IPS-20b (cell line): ENCODE measurements at regions not wholly inside any gene's neighbourhood (a gene's known extent, or its start where the extent isn't known, plus 50 kb on each side); places are given as distances from the start of the nearest gene placed in this dataset.
"Not testable (repeated sequence)": the region's sequence is repeated elsewhere in the genome, so short reads cannot be mapped to it uniquely, and the experiment has no call there.

Experiments
- H3K27ac ChIP-seq: one replicate; pipeline ENCODE4 v1.5.1; 2013; ENCODE audit warnings: low read length
- H3K27me3 ChIP-seq: 2 replicates; pipeline ENCODE4 v1.6.1; 2013; ENCODE audit warnings: mild to moderate bottlenecking, low read length, inconsistent platforms; ENCODE audit not compliant: insufficient read depth
- H3K36me3 ChIP-seq: 2 replicates; pipeline ENCODE4 v1.6.1; 2013; ENCODE audit warnings: low read depth, mild to moderate bottlenecking, inconsistent platforms, low read length, moderate library complexity; ENCODE audit not compliant: insufficient read depth
- H3K4me1 ChIP-seq: 2 replicates; pipeline ENCODE4 v1.6.1; 2013; ENCODE audit warnings: mild to moderate bottlenecking, control low read depth, inconsistent platforms, low read length, moderate library complexity; ENCODE audit not compliant: insufficient read depth
- H3K4me3 ChIP-seq: 2 replicates; pipeline ENCODE4 v1.5.1; 2013; ENCODE audit warnings: mild to moderate bottlenecking, low read length, inconsistent platforms
- H3K9ac ChIP-seq: 2 replicates; pipeline ENCODE4 v1.6.1; 2013; ENCODE audit warnings: low read depth, mild to moderate bottlenecking, inconsistent platforms, low read length, moderate library complexity
- H3K9me3 ChIP-seq: 2 replicates; pipeline ENCODE4 v1.6.1; 2013; ENCODE audit warnings: mild to moderate bottlenecking, low read depth, low read length, inconsistent platforms; ENCODE audit not compliant: insufficient read depth

GRCh38 chr13:60869941-60870613 is 473.1 kb downstream of the TDRD3 start:
- no peak overlapping the region for H3K4me3 ChIP-seq
- no peaks in the 10 kb centered on the region for H3K36me3 ChIP-seq
- no peaks in the 10 kb centered on the region; the same call in 1 of the 2 replicates for H3K4me1 ChIP-seq
- no peaks in the 10 kb centered on the region for H3K27me3 ChIP-seq
- H3K27ac ChIP-seq: no peak overlapping the region
- peaks cover 4% of the 10 kb centered on the region; the same call in 1 of the 2 replicates for H3K9me3 ChIP-seq
- H3K9ac ChIP-seq: no peak overlapping the region

- no peaks in the 10 kb centered on the region for H3K36me3 ChIP-seq
- H3K9ac ChIP-seq: no peak overlapping the region
- H3K27me3 ChIP-seq: no peaks in the 10 kb centered on the region
- no peak overlapping the region for H3K27ac ChIP-seq
- H3K4me1 ChIP-seq: no peaks in the 10 kb centered on the region
- no peak overlapping the region for H3K4me3 ChIP-seq
- H3K9me3 ChIP-seq: peaks cover 4% of the 10 kb centered on the region; the same call in 1 of the 2 replicates
Observed at GRCh38 chr13:60869225-60869624, 472.2 kb downstream of the TDRD3 start.

GRCh38 chr13:60862036-60862435 is 465.0 kb downstream of the TDRD3 start:
- Histone ChIP-seq H3K36me3 (no peaks in the 10 kb centered on the region), H3K4me3 (no peak overlapping the region), H3K9ac (no peak overlapping the region), H3K27ac (no peak overlapping the region), H3K9me3 (peaks cover 4% of the 10 kb centered on the region; the same call in 1 of the 2 replicates), H3K27me3 (no peaks in the 10 kb centered on the region), H3K4me1 (no peaks in the 10 kb centered on the region)

- Histone ChIP-seq H3K27ac (no peak overlapping the region), H3K36me3 (no peaks in the 10 kb centered on the region), H3K9ac (no peak overlapping the region), H3K9me3 (peaks cover 10% of the 10 kb centered on the region), H3K4me1 (no peaks in the 10 kb centered on the region), H3K27me3 (no peaks in the 10 kb centered on the region), H3K4me3 (no peak overlapping the region)
Observed at GRCh38 chr13:60857698-60858097, 460.7 kb downstream of the TDRD3 start.

- Histone ChIP-seq H3K36me3 (no peaks in the 10 kb centered on the region), H3K9me3 (peaks cover 19% of the 10 kb centered on the region), H3K4me1 (no peaks in the 10 kb centered on the region), H3K4me3 (no peak overlapping the region), H3K9ac (no peak overlapping the region), H3K27me3 (no peaks in the 10 kb centered on the region), H3K27ac (no peak overlapping the region)
Observed at GRCh38 chr13:60852886-60853285, 455.9 kb downstream of the TDRD3 start.

- Histone ChIP-seq H3K27ac (no peak overlapping the region), H3K9ac (no peak overlapping the region), H3K27me3 (no peaks in the 10 kb centered on the region), H3K9me3 (peaks cover 27% of the 10 kb centered on the region), H3K4me1 (no peaks in the 10 kb centered on the region), H3K4me3 (no peak overlapping the region), H3K36me3 (no peaks in the 10 kb centered on the region)
Observed at GRCh38 chr13:60851378-60851777, 454.4 kb downstream of the TDRD3 start.

- Histone ChIP-seq H3K4me1 (no peaks in the 10 kb centered on the region), H3K9me3 (peaks cover 27% of the 10 kb centered on the region), H3K9ac (no peak overlapping the region), H3K27ac (no peak overlapping the region), H3K27me3 (no peaks in the 10 kb centered on the region), H3K4me3 (no peak overlapping the region), H3K36me3 (no peaks in the 10 kb centered on the region)
Observed at GRCh38 chr13:60850526-60850925, 453.5 kb downstream of the TDRD3 start.

- no peak overlapping the region for H3K4me3 ChIP-seq
- no peaks in the 10 kb centered on the region for H3K4me1 ChIP-seq
- H3K9me3 ChIP-seq: no peaks in the 10 kb centered on the region
- H3K27ac ChIP-seq: no peak overlapping the region
- no peaks in the 10 kb centered on the region for H3K36me3 ChIP-seq
- H3K9ac ChIP-seq: no peak overlapping the region
- no peaks in the 10 kb centered on the region for H3K27me3 ChIP-seq
Observed at GRCh38 chr13:60838581-60838980, 441.6 kb downstream of the TDRD3 start.

GRCh38 chr13:60837806-60838205 is 440.8 kb downstream of the TDRD3 start:
- no peaks in the 10 kb centered on the region for H3K36me3 ChIP-seq
- H3K27ac ChIP-seq: no peak overlapping the region
- no peak overlapping the region for H3K4me3 ChIP-seq
- H3K4me1 ChIP-seq: no peaks in the 10 kb centered on the region
- H3K27me3 ChIP-seq: no peaks in the 10 kb centered on the region
- H3K9ac ChIP-seq: no peak overlapping the region
- no peaks in the 10 kb centered on the region for H3K9me3 ChIP-seq

- no peaks in the 10 kb centered on the region for H3K36me3 ChIP-seq
- no peaks in the 10 kb centered on the region for H3K9me3 ChIP-seq
- H3K9ac ChIP-seq: no peak overlapping the region
- H3K27ac ChIP-seq: no peak overlapping the region
- H3K4me1 ChIP-seq: no peaks in the 10 kb centered on the region
- H3K27me3 ChIP-seq: no peaks in the 10 kb centered on the region
- H3K4me3 ChIP-seq: no peak overlapping the region
Observed at GRCh38 chr13:60836821-60837220, 439.8 kb downstream of the TDRD3 start.

- H3K4me3 ChIP-seq: no peak overlapping the region
- H3K9me3 ChIP-seq: no peaks in the 10 kb centered on the region
Observed at GRCh38 chr13:60811581-60811980, 414.6 kb downstream of the TDRD3 start.

GRCh38 chr13:60805640-60806039 is 408.6 kb downstream of the TDRD3 start:
- H3K27me3 ChIP-seq, H3K9me3 ChIP-seq, H3K9ac ChIP-seq: not testable (repeated sequence)

More at GRCh38 chr13:60811581-60811980, 414.6 kb downstream of the TDRD3 start:
- H3K36me3 ChIP-seq: no peaks in the 10 kb centered on the region
- H3K9ac ChIP-seq: no peak overlapping the region
- H3K4me1 ChIP-seq: no peaks in the 10 kb centered on the region
- no peak overlapping the region for H3K27ac ChIP-seq
- no peaks in the 10 kb centered on the region for H3K27me3 ChIP-seq

More at GRCh38 chr13:60805640-60806039, 408.6 kb downstream of the TDRD3 start:
- not testable (repeated sequence) for H3K27ac ChIP-seq, H3K36me3 ChIP-seq, H3K4me3 ChIP-seq, H3K4me1 ChIP-seq
